Endothelial cell (in vitro differentiated cells): ENCODE measurements at regions not wholly inside any gene's neighbourhood (a gene's known extent, or its start where the extent isn't known, plus 50 kb on each side); places are given as distances from the start of the nearest gene placed in this dataset.

Source experiments
- DNase-seq: peaks from one replicate; pipeline ENCODE4 v3.0.0; 2021; ENCODE audit warnings: low spot score
- H3K27ac Mint-ChIP-seq: one replicate; pipeline ENCODE4 v1.8.0; 2021; ENCODE audit warnings: mixed read lengths, inconsistent platforms; ENCODE audit not compliant: unreplicated experiment
- H3K27me3 Mint-ChIP-seq: one replicate; pipeline ENCODE4 v1.8.0; 2021; ENCODE audit warnings: mild to moderate bottlenecking, moderate library complexity, mixed read lengths, inconsistent platforms; ENCODE audit not compliant: unreplicated experiment
- H3K36me3 Mint-ChIP-seq: one replicate; pipeline ENCODE4 v1.8.0; 2021; ENCODE audit warnings: mild to moderate bottlenecking, low read depth, mixed read lengths, inconsistent platforms; ENCODE audit not compliant: unreplicated experiment
- H3K4me1 Mint-ChIP-seq: one replicate; pipeline ENCODE4 v1.8.0; 2021; ENCODE audit warnings: mild to moderate bottlenecking, mixed read lengths, inconsistent platforms; ENCODE audit not compliant: unreplicated experiment
- H3K4me3 Mint-ChIP-seq: one replicate; pipeline ENCODE4 v1.8.0; 2021; ENCODE audit warnings: mild to moderate bottlenecking, mixed read lengths, inconsistent platforms; ENCODE audit not compliant: unreplicated experiment
- H3K9me3 Mint-ChIP-seq: one replicate; pipeline ENCODE4 v1.8.0; 2021; ENCODE audit warnings: mixed read lengths, inconsistent platforms; ENCODE audit not compliant: unreplicated experiment
- CTCF ChIP-seq: fragments of 200-600 bp; sonication (generic); IDR thresholded peaks from one replicate; pipeline ENCODE4 v1.5.0; 2021; ENCODE audit warnings: antibody characterized with exemption; ENCODE audit not compliant: unreplicated experiment

GRCh38 chr7:3165681-3166580, 122.3 kb upstream of the CARD11 start:
- TF ChIP-seq CTCF = no peak
- peaks cover 4% of the 10 kb centered on the region for H3K9me3 Mint-ChIP-seq
- no peak overlapping the region for H3K4me3 Mint-ChIP-seq
- H3K36me3 Mint-ChIP-seq = no peaks in the 10 kb centered on the region
- H3K27me3 Mint-ChIP-seq = peaks cover 4% of the 10 kb centered on the region
- no peak for DNase-seq
- peaks cover 4% of the 10 kb centered on the region for H3K4me1 Mint-ChIP-seq
- H3K27ac Mint-ChIP-seq = no peak overlapping the region

GRCh38 chr7:3167551-3167950, 123.9 kb upstream of the CARD11 start:
- no peak for DNase-seq
- H3K4me1 Mint-ChIP-seq = peaks cover 4% of the 10 kb centered on the region
- no peak for TF ChIP-seq CTCF
- H3K4me3 Mint-ChIP-seq = no peak overlapping the region
- no peak overlapping the region for H3K27ac Mint-ChIP-seq
- H3K9me3 Mint-ChIP-seq = peaks cover 4% of the 10 kb centered on the region
- peaks cover 4% of the 10 kb centered on the region for H3K27me3 Mint-ChIP-seq
- H3K36me3 Mint-ChIP-seq = no peaks in the 10 kb centered on the region

GRCh38 chr7:3168370-3168769, 124.7 kb upstream of the CARD11 start:
- H3K27me3 Mint-ChIP-seq = peaks cover 4% of the 10 kb centered on the region
- peaks cover 4% of the 10 kb centered on the region for H3K9me3 Mint-ChIP-seq
- DNase-seq = no peak
- H3K4me1 Mint-ChIP-seq = peaks cover 4% of the 10 kb centered on the region
- no peak overlapping the region for H3K27ac Mint-ChIP-seq
- no peaks in the 10 kb centered on the region for H3K36me3 Mint-ChIP-seq
- TF ChIP-seq CTCF = no peak
- no peak overlapping the region for H3K4me3 Mint-ChIP-seq

- no peak for DNase-seq
- no peak for TF ChIP-seq CTCF
- Mint-ChIP-seq H3K9me3 (peaks cover 4% of the 10 kb centered on the region), H3K36me3 (no peaks in the 10 kb centered on the region), H3K4me1 (peaks cover 4% of the 10 kb centered on the region), H3K4me3 (no peak overlapping the region), H3K27ac (no peak overlapping the region), H3K27me3 (peaks cover 4% of the 10 kb centered on the region)
These were observed 125.2 kb upstream of the CARD11 start for GRCh38 chr7:3168869-3169268.

- Mint-ChIP-seq H3K27me3 (peaks cover 2% of the 10 kb centered on the region), H3K4me3 (no peak overlapping the region), H3K36me3 (no peaks in the 10 kb centered on the region), H3K27ac (no peak overlapping the region), H3K9me3 (no peaks in the 10 kb centered on the region), H3K4me1 (no peaks in the 10 kb centered on the region)
- no peak for TF ChIP-seq CTCF
- no peak for DNase-seq
These were observed 128.2 kb upstream of the SDK1 start for GRCh38 chr7:3172768-3173280.
